ENCODE measurements at regions not wholly inside any gene's neighbourhood (a gene's known extent, or its start where the extent isn't known, plus 50 kb on each side); places are given as distances from the start of the nearest gene placed in this dataset.

GRCh38 chr7:35875292-35875691, 74.4 kb downstream of the SEPTIN7 start (continued):
- no peak for TF ChIP-seq CUX1 (IDR thresholded peaks at IDR 0.05; ENCODE audit: insufficient replicate concordance, low read depth, low read length)

GRCh38 chr7:35878351-35878750, 77.5 kb downstream of the SEPTIN7 start:
- H3K9me3 ChIP-seq (replicated peaks; ENCODE audit: control insufficient read depth, insufficient read depth, low read length) = no peaks in the 10 kb centered on the region
- in situ Hi-C loops (cut with MboI) = no loop called here
- no peak overlapping the region for H2AFZ ChIP-seq (ENCODE audit: control insufficient read depth, low read depth, low read length)
- WGBS (ENCODE audit: insufficient coverage, insufficient replicate concordance, low lambda C conversion rate, missing lambda C conversion rate) = 100% methylated on average over 1 of the region's 1 CpG
- intact Hi-C loops (cut with micrococcal nuclease; ENCODE audit: unreplicated experiment) = no loop called here
- no peak for FAIRE-seq
- ATAC-seq = no peak
- H3K9ac ChIP-seq (ENCODE audit: control insufficient read depth, insufficient read depth, low read length) = no peak overlapping the region
- H4K20me1 ChIP-seq (ENCODE audit: control insufficient read depth, insufficient read depth) = no peaks in the 10 kb centered on the region
- H3K4me1 ChIP-seq (ENCODE audit: control insufficient read depth, insufficient read depth, low read length) = no peaks in the 10 kb centered on the region
- H3K27ac ChIP-seq (ENCODE audit: control insufficient read depth, insufficient read depth) = no peak overlapping the region
- BruUV-seq (replicated peaks) = no TSS peak
- H3K27me3 ChIP-seq (replicated peaks in 1 of 2; ENCODE audit: control insufficient read depth in 2 of 2, insufficient read depth in 2 of 2, low read length in 1 of 2) = no peaks in the 10 kb centered on the region
- ChIA-PET POLR2A (interaction anchor here (1.0 to 1.1 kb wide), 2 partner anchors 10 to 47 kb away, joined by 3 read pairs; no protein-coding TSS in a partner anchor), CTCF (interaction anchor here (0.6 to 1.2 kb wide), 2 partner anchors 12 to 580 kb away, joined by 3 read pairs; no protein-coding TSS in a partner anchor), RAD21 (ENCODE audit: unreplicated experiment) (interaction anchor here (1.0 kb wide), 1 partner anchor 149 kb away, joined by 3 read pairs; no protein-coding TSS in a partner anchor), SMC1A (ENCODE audit: uncharacterized antibody, unreplicated experiment) (interaction anchor here (1.1 to 1.6 kb wide), 4 partner anchors 14 to 169 kb away, joined by 3 to 7 read pairs (median 4); no protein-coding TSS in a partner anchor)
- no peak overlapping the region for H3K4me2 ChIP-seq (ENCODE audit: control insufficient read depth, insufficient read depth)
- no peaks in the 10 kb centered on the region; the same call in 1 of the 2 replicates for H3K79me2 ChIP-seq (ENCODE audit: control insufficient read depth, insufficient read depth, low read length)
- DNase-seq (ENCODE audit: low read depth, low spot score) = no peak
- H3K36me3 ChIP-seq (ENCODE audit: control insufficient read depth in 2 of 2, insufficient read depth in 2 of 2, low read length in 1 of 2) = peaks cover 0 to 16% of the 10 kb centered on the region in 2 experiments; a peak in 1 of 4 replicates
- no peak overlapping the region for H3K4me3 ChIP-seq
- TF ChIP-seq DPF2 (IDR thresholded peaks at IDR 0.05) (no peak), SUPT20H (IDR thresholded peaks at IDR 0.05; ENCODE audit: borderline replicate concordance, control insufficient read depth, low read depth, low read length) (no peak), EZH2 (IDR thresholded peaks at IDR 0.05; ENCODE audit: borderline replicate concordance, control insufficient read depth, low read depth, low read length) (no peak), NFYA (IDR thresholded peaks at IDR 0.05; ENCODE audit: borderline replicate concordance, low read depth, low read length) (no peak), CBFB (IDR thresholded peaks at IDR 0.05; ENCODE audit: low read depth) (no peak), SMAD5 (IDR thresholded peaks at IDR 0.05; ENCODE audit: low read depth) (no peak), CUX1 (IDR thresholded peaks at IDR 0.05; ENCODE audit: insufficient replicate concordance, low read depth, low read length) (no peak), USF1 (IDR thresholded peaks at IDR 0.05; ENCODE audit: borderline replicate concordance, extremely low read length, insufficient read depth, low read depth, low read length) (no peak), HDAC2 (IDR thresholded peaks at IDR 0.05) (no peak), KAT2A (conservative IDR thresholded peaks at IDR 0.05; ENCODE audit: control insufficient read depth, low read depth, low read length) (no peak)
